ENCODE measurements at regions not wholly inside any gene's neighbourhood (a gene's known extent, or its start where the extent isn't known, plus 50 kb on each side); places are given as distances from the start of the nearest gene placed in this dataset.

DNA sequence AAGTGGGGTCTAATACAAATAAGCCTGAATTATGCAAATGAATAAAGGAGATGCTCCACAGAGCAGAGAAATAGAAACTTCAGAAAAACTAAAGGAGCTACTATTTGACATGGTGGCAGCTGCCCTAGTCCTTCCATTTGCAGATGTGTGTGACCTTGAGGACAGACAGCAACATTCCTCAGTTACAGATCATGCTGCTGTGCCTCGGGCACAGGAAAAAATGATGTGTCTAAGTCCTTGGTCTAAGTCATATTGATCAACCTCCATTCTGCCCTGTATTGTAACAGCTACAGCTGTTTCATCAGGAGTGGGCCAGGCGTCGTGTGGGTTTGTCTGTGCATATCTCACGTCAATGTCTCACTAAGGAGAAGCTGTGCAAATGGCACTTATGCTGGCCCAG lies 710.4 kb downstream of the TNS3 start:
- no peak for DNase-seq (ENCODE audit: low read depth, low spot score)
- Histone ChIP-seq H3K27ac (no peak overlapping the region), H3K36me3 (ENCODE audit: insufficient read depth, low read length) (no peaks in the 10 kb centered on the region), H3K9ac (ENCODE audit: insufficient read length) (no peak overlapping the region), H3K9me3 (ENCODE audit: low read depth, low read length) (no peaks in the 10 kb centered on the region), H3K4me3 (no peak overlapping the region)
- TF ChIP-seq EZH2 (IDR thresholded peaks at IDR 0.05) (no peak), FOXP2 (optimal IDR thresholded peaks at IDR 0.05; ENCODE audit: control extremely low read depth, extremely low read length, insufficient read depth) (no peak), POLR2AphosphoS5 (IDR thresholded peaks at IDR 0.05; ENCODE audit: borderline replicate concordance, low read depth, low read length) (no peak)

DNA sequence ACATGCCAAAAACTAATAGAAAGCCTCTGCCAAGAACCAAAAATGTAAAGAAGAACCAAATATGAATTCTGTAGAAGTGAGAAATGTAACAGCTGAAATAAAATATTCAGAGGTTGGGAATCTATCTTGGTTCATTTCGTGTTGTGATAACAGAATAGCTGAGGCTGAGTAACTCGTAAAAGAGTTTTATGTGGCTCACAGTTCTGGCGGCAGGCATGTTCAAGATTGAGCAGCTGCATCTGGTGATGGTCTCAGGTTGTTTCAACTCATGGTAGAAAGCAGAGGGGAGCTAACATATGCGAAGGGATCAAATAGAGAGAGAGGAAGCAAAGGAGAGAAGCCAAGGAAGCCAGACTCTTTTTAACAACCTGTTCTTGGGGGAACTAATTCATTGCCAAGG lies 717.2 kb downstream of the TNS3 start:
- H3K36me3 ChIP-seq (ENCODE audit: insufficient read depth, low read length), result no peaks in the 10 kb centered on the region
- H3K4me3 ChIP-seq, result no peak overlapping the region
- no peak overlapping the region for H3K9ac ChIP-seq (ENCODE audit: insufficient read length)
- H3K9me3 ChIP-seq (ENCODE audit: low read depth, low read length), result no peaks in the 10 kb centered on the region
- TF ChIP-seq POLR2AphosphoS5 (IDR thresholded peaks at IDR 0.05; ENCODE audit: borderline replicate concordance, low read depth, low read length) (no peak), FOXP2 (optimal IDR thresholded peaks at IDR 0.05; ENCODE audit: control extremely low read depth, extremely low read length, insufficient read depth) (no peak), EZH2 (IDR thresholded peaks at IDR 0.05) (no peak)
- no peak for DNase-seq (ENCODE audit: low read depth, low spot score)
- H3K27ac ChIP-seq, result no peak overlapping the region

DNA sequence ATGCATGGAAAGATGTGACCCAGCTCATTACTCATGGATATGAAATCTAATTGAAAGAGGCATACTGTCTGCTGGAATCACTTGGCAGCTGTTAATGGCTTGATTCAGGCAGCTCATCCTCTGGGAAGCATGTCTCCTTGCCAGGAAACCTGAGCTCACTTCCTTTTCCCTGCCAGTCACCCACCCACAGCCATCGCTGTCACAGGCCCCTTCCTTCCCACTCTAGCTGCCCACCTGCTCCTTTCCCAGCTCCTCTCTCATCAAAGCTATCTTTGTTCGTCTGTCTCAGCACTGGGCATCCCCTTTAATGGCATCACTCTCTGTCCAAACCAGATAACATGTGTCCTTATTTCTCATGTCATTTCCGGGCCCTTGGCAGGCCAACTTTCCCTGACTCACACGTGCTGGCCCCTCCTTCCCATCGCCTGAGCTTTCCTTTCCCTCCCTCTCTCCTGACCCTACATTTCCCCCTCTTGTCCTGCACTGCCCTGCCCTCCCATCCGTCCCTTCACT lies 721.9 kb downstream of the TNS3 start:
- Histone ChIP-seq H3K9me3 (ENCODE audit: low read depth, low read length) (no peaks in the 10 kb centered on the region), H3K27ac (no peak overlapping the region), H3K36me3 (ENCODE audit: insufficient read depth, low read length) (no peaks in the 10 kb centered on the region), H3K9ac (ENCODE audit: insufficient read length) (no peak overlapping the region), H3K4me3 (no peak overlapping the region)
- no peak for DNase-seq (ENCODE audit: low read depth, low spot score)
- TF ChIP-seq POLR2AphosphoS5 (IDR thresholded peaks at IDR 0.05; ENCODE audit: borderline replicate concordance, low read depth, low read length) (no peak), FOXP2 (optimal IDR thresholded peaks at IDR 0.05; ENCODE audit: control extremely low read depth, extremely low read length, insufficient read depth) (no peak)

DNA sequence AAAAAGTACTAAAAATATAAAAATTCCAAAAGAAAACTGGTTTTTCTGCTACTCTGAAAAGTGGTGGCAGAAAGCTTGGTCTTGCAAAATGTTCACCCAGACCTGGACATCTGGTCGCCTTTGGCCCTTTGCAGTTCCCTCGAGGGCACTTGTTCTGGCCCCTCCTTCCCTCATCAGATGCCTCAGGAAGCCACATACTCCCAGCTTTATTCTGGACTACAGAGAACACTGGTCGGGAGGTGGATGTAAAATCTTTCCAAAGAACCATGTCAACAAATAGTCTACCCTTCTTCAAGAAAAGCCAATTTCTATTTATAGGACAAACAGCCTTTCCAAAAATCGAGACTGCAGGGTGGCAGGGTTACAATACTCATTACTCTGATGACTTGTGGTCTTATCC lies 726.1 kb downstream of the TNS3 start:
- Histone ChIP-seq H3K9ac (ENCODE audit: insufficient read length) (no peak overlapping the region), H3K4me3 (no peak overlapping the region), H3K27ac (no peak overlapping the region), H3K9me3 (ENCODE audit: low read depth, low read length) (no peaks in the 10 kb centered on the region), H3K36me3 (ENCODE audit: insufficient read depth, low read length) (no peaks in the 10 kb centered on the region)
- TF ChIP-seq POLR2AphosphoS5 (IDR thresholded peaks at IDR 0.05; ENCODE audit: borderline replicate concordance, low read depth, low read length), result no peak
- no peak for TF ChIP-seq FOXP2 (optimal IDR thresholded peaks at IDR 0.05; ENCODE audit: control extremely low read depth, extremely low read length, insufficient read depth)
- no peak for TF ChIP-seq EZH2 (IDR thresholded peaks at IDR 0.05)
- no peak for DNase-seq (ENCODE audit: low read depth, low spot score)

DNA sequence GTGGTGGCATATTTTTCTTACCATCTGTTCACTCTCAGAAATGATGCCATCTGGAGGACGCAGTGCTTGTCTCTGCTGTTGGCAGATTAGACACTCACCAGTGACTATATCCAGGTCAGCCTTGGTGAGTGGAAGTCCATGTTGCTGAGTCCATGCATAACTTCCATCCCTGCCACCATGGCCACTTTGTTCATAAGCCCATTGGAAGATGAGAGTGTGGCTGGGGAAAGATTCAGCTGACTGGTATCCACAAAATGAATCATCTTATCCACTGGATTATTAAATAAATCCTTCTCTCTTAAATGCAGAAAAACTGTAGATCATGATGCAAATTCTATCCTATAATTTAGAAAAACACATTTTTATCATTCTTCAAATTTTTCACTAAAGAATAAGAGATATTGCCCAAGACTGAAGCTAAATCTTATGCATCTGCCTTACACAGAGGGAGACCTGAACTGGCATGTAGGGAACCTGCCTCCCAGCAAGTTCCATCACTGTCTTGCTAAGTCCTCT lies 726.9 kb downstream of the TNS3 start:
- Histone ChIP-seq H3K9me3 (ENCODE audit: low read depth, low read length) (no peaks in the 10 kb centered on the region), H3K27ac (no peak overlapping the region), H3K4me3 (no peak overlapping the region), H3K9ac (ENCODE audit: insufficient read length) (no peak overlapping the region), H3K36me3 (ENCODE audit: insufficient read depth, low read length) (no peaks in the 10 kb centered on the region)
- no peak for DNase-seq (ENCODE audit: low read depth, low spot score)
- TF ChIP-seq EZH2 (IDR thresholded peaks at IDR 0.05), result no peak
- TF ChIP-seq FOXP2 (optimal IDR thresholded peaks at IDR 0.05; ENCODE audit: control extremely low read depth, extremely low read length, insufficient read depth), result no peak
- no peak for TF ChIP-seq POLR2AphosphoS5 (IDR thresholded peaks at IDR 0.05; ENCODE audit: borderline replicate concordance, low read depth, low read length)

DNA sequence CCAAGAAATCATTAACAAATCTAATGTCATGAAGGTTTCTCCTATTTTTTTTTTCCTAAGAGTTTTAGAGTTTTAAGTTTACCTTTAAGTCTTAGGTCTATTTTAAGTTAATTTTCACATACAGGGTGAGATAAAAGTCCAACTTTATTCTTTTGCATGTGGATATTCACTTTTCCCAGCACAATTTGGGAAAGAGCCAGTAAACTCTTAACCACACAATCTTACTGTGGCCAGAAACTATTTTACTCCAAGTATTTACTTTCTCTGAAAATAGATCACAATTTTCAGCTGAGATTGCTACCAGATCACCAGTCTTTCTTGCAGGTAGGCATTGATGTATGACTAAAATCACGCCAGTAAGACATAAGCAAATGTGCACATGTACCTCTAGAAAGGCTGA lies 728.5 kb downstream of the TNS3 start:
- no peak for DNase-seq (ENCODE audit: low read depth, low spot score)
- Histone ChIP-seq H3K9me3 (ENCODE audit: low read depth, low read length) (no peaks in the 10 kb centered on the region), H3K9ac (ENCODE audit: insufficient read length) (no peak overlapping the region), H3K36me3 (ENCODE audit: insufficient read depth, low read length) (no peaks in the 10 kb centered on the region), H3K4me3 (no peak overlapping the region), H3K27ac (no peak overlapping the region)
- TF ChIP-seq EZH2 (IDR thresholded peaks at IDR 0.05) (no peak), POLR2AphosphoS5 (IDR thresholded peaks at IDR 0.05; ENCODE audit: borderline replicate concordance, low read depth, low read length) (no peak), FOXP2 (optimal IDR thresholded peaks at IDR 0.05; ENCODE audit: control extremely low read depth, extremely low read length, insufficient read depth) (no peak)

DNA sequence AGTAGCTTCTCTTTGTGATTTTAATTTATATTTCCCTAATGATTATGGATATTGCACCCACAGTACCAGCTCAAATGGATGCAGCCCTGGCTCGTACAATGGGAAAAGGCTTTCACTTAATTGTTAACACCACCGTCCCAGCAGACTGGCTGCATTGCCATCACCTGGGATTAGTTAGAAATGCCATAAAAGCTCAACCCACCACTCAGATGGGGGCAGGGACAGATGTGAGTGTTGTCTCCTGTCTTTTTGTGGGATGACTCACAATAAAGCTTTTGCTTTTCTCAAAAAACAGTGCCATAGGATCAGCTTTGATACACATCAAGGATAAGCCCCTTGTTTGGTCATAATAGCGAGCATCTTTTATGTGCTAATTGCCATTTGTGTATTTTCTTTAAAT lies 729.1 kb downstream of the TNS3 start:
- Histone ChIP-seq H3K36me3 (ENCODE audit: insufficient read depth, low read length) (no peaks in the 10 kb centered on the region), H3K27ac (no peak overlapping the region), H3K4me3 (no peak overlapping the region), H3K9me3 (ENCODE audit: low read depth, low read length) (no peaks in the 10 kb centered on the region), H3K9ac (ENCODE audit: insufficient read length) (no peak overlapping the region)
- no peak for TF ChIP-seq POLR2AphosphoS5 (IDR thresholded peaks at IDR 0.05; ENCODE audit: borderline replicate concordance, low read depth, low read length)
- TF ChIP-seq FOXP2 (optimal IDR thresholded peaks at IDR 0.05; ENCODE audit: control extremely low read depth, extremely low read length, insufficient read depth), result no peak
- no peak for TF ChIP-seq EZH2 (IDR thresholded peaks at IDR 0.05)
- DNase-seq (ENCODE audit: low read depth, low spot score), result no peak

DNA sequence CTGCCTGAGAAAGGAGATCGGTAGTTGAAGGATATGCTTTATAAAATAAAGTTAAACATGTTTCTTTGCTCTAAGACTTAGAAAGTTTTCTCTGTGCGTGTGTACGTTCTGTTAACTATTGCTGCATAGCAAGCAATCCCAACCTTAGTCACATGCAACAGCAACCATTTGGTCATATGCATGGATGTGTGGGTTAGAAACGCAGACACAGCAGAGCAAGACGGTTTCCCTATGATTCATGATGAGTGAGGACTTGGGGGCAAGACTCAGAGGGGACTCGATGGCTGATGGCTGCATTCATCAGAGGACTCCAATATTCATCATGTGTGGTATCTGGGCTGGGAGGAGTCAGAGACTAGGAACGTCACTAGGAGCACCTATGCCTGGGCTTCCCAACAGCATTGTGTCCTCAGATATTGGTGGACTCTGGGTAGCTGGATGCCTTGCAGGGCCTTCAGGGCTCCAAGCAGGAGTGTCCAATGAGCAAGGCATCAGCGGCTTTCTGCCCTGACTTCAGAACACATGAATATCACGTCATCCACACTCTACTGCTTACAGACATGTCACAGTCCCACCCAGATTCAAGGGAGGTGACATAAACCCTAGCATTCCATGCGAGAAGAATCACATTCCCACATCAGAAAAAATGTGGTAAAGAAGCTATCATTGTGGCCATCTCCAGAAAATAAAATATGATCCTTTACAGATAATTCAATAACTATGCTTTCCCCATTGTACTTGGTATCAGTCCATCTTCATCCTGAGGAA lies 731.2 kb downstream of the TNS3 start:
- no peak for TF ChIP-seq EZH2 (IDR thresholded peaks at IDR 0.05)
- TF ChIP-seq FOXP2 (optimal IDR thresholded peaks at IDR 0.05; ENCODE audit: control extremely low read depth, extremely low read length, insufficient read depth), result no peak
- TF ChIP-seq POLR2AphosphoS5 (IDR thresholded peaks at IDR 0.05; ENCODE audit: borderline replicate concordance, low read depth, low read length), result no peak
- H3K9me3 ChIP-seq (ENCODE audit: low read depth, low read length), result no peaks in the 10 kb centered on the region
- H3K4me3 ChIP-seq, result no peak overlapping the region
- DNase-seq (ENCODE audit: low read depth, low spot score), result no peak
- H3K27ac ChIP-seq, result no peak overlapping the region
- H3K9ac ChIP-seq (ENCODE audit: insufficient read length), result no peak overlapping the region
- H3K36me3 ChIP-seq (ENCODE audit: insufficient read depth, low read length), result no peaks in the 10 kb centered on the region

All from SK-N-MC (cell line).